ENCODE measurements at regions not wholly inside any gene's neighbourhood (a gene's known extent, or its start where the extent isn't known, plus 50 kb on each side); places are given as distances from the start of the nearest gene placed in this dataset.

GRCh38 chr2:183542606-183543005 lies 418.4 kb downstream of the NUP35 start:
- no TSS peak for BruUV-seq (replicated peaks)
- dilution Hi-C loops (cut with MboI; ENCODE audit: extremely low pct_ligation_motif_present, low sequenced_read_pairs) (no loop called here), intact Hi-C loops (cut with micrococcal nuclease) (no loop called here)
- ChIA-PET CTCF (interaction anchor here (1.1 kb wide), 1 partner anchor 293 kb away, joined by 3 read pairs; no protein-coding TSS in a partner anchor), POLR2A (no interaction called here)
- DNase-seq (ENCODE audit: low read depth, low spot score) (no peak), FAIRE-seq (no peak)
- Histone ChIP-seq H3K79me2 (ENCODE audit: control insufficient read depth, insufficient read depth, low read length) (no peaks in the 10 kb centered on the region), H3K4me3 (replicated peaks in 1 of 3; ENCODE audit: insufficient read depth in 1 of 3, low read depth in 1 of 3, low read length in 3 of 3) (no peak overlapping the region), H2AFZ (ENCODE audit: low read depth, low read length) (no peak overlapping the region), H3K9ac (replicated peaks; ENCODE audit: extremely low read depth, insufficient read depth, low read length) (no peak overlapping the region), H3K9me3 (replicated peaks; ENCODE audit: control insufficient read depth, insufficient read depth, low read length) (no peaks in the 10 kb centered on the region), H3K36me3 (ENCODE audit: control insufficient read depth in 2 of 2, extremely low read depth in 1 of 2, insufficient read depth in 2 of 2, low read length in 2 of 2) (no peaks in the 10 kb centered on the region), H3K4me2 (ENCODE audit: insufficient read depth, low read length) (no peak overlapping the region), H3K27ac (ENCODE audit: insufficient read depth, low read depth, low read length) (no peak overlapping the region), H3K27me3 (ENCODE audit: control insufficient read depth in 2 of 2, insufficient read depth in 2 of 2, low read length in 2 of 2) (no peaks in the 10 kb centered on the region), H3K4me1 (ENCODE audit: control insufficient read depth, extremely low read depth, insufficient read depth, low read length) (no peaks in the 10 kb centered on the region), H3K9me1 (replicated peaks; ENCODE audit: control insufficient read depth, extremely low read depth, insufficient read depth, low read length) (no peaks in the 10 kb centered on the region), H4K20me1 (replicated peaks; ENCODE audit: control insufficient read depth, extremely low read depth, insufficient read depth, low read length) (no peaks in the 10 kb centered on the region)
- TF ChIP-seq POLR2A (IDR thresholded peaks at IDR 0.05; ENCODE audit: low read depth, low read length): no peak
- TF ChIP-seq, protein P1, sequence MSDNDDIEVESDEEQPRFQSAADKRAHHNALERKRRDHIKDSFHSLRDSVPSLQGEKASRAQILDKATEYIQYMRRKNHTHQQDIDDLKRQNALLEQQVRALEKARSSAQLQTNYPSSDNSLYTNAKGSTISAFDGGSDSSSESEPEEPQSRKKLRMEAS (IDR thresholded peaks at IDR 0.05; ENCODE audit: insufficient read depth, insufficient read length): no peak
- TF ChIP-seq, protein P2, sequence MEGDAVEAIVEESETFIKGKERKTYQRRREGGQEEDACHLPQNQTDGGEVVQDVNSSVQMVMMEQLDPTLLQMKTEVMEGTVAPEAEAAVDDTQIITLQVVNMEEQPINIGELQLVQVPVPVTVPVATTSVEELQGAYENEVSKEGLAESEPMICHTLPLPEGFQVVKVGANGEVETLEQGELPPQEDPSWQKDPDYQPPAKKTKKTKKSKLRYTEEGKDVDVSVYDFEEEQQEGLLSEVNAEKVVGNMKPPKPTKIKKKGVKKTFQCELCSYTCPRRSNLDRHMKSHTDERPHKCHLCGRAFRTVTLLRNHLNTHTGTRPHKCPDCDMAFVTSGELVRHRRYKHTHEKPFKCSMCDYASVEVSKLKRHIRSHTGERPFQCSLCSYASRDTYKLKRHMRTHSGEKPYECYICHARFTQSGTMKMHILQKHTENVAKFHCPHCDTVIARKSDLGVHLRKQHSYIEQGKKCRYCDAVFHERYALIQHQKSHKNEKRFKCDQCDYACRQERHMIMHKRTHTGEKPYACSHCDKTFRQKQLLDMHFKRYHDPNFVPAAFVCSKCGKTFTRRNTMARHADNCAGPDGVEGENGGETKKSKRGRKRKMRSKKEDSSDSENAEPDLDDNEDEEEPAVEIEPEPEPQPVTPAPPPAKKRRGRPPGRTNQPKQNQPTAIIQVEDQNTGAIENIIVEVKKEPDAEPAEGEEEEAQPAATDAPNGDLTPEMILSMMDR (IDR thresholded peaks at IDR 0.05; ENCODE audit: extremely low read depth in 1 of 2, insufficient read depth in 1 of 2, low read depth in 1 of 2, low read length in 2 of 2): no peak
- TF ChIP-seq MYC (IDR thresholded peaks at IDR 0.05; ENCODE audit: low read depth, low read length): no peak
- no peak for TF ChIP-seq GATA2 (IDR thresholded peaks at IDR 0.05; ENCODE audit: insufficient read depth, insufficient read length, low read depth, low read length)
- TF ChIP-seq EZH2 (IDR thresholded peaks at IDR 0.05; ENCODE audit: borderline replicate concordance, low read depth, low read length, severe bottlenecking): no peak
- TF ChIP-seq JUN (IDR thresholded peaks at IDR 0.05; ENCODE audit: borderline replicate concordance, insufficient read depth, insufficient read length, low read depth): no peak
- no peak for TF ChIP-seq POLR2AphosphoS5 (IDR thresholded peaks at IDR 0.05; ENCODE audit: insufficient read depth, low read depth, low read length)
- no peak for TF ChIP-seq FOS (IDR thresholded peaks at IDR 0.05; ENCODE audit: borderline replicate concordance, insufficient read depth, low read length)

Data from endothelial cell of umbilical vein (primary cell).